H1 (cell line): ENCODE measurements at regions not wholly inside any gene's neighbourhood (a gene's known extent, or its start where the extent isn't known, plus 50 kb on each side); places are given as distances from the start of the nearest gene placed in this dataset.

Experiments
- CTCF ChIA-PET: fragments of 300-600 bp; sonication (Branson Sonifier 250); formaldehyde crosslinking; loops from one replicate; lab custom pipeline; 2021; ENCODE audit not compliant: partially characterized antibody; lab: Charles Lee
- POLR2A ChIA-PET: fragments of 300-600 bp; sonication (Branson Sonifier 250); formaldehyde crosslinking; loops from one replicate; lab custom pipeline; 2021; ENCODE audit warnings: inconsistent platforms; ENCODE audit not compliant: partially characterized antibody; lab: Charles Lee
- DNase-seq, 2 experiments: peaks; one replicate each; pipeline versions ENCODE4 v3.0.0 to v3.0.0-alpha.2; 2010 to 2022; ENCODE audit warnings: low spot score in 2 of 2, low read depth in 1 of 2, mixed read lengths in 1 of 2
- FAIRE-seq: peaks from 2 replicates; lab custom pipeline; 2011; peaks lifted over from hg19 to GRCh38; lab: Jason Lieb, UNC
- H2AFZ ChIP-seq: 2 replicates; pipeline ENCODE4 v1.8.1; 2012; ENCODE audit warnings: low read length, inconsistent platforms
- H2AK5ac ChIP-seq: 2 replicates; pipeline ENCODE4 v1.6.1; 2013; ENCODE audit warnings: low read depth, low read length
- H2BK120ac ChIP-seq: replicated peaks from 2 replicates; pipeline ENCODE3; 2013; ENCODE audit warnings: low read depth, low read length, inconsistent platforms
- H2BK12ac ChIP-seq: 2 replicates; pipeline ENCODE4 v1.6.1; 2013; ENCODE audit warnings: low read depth, low read length
- H2BK15ac ChIP-seq: 2 replicates; pipeline ENCODE4 v1.6.1; 2013; ENCODE audit warnings: low read length
- H2BK20ac ChIP-seq: 2 replicates; pipeline ENCODE4 v1.6.1; 2013; ENCODE audit warnings: low read length
- H2BK5ac ChIP-seq: 2 replicates; pipeline ENCODE4 v1.6.1; 2013; ENCODE audit warnings: low read depth, low read length
- H3K14ac ChIP-seq: 2 replicates; pipeline ENCODE4 v1.6.1; 2013; ENCODE audit warnings: inconsistent platforms; ENCODE audit not compliant: insufficient read length
- H3K18ac ChIP-seq: 2 replicates; pipeline ENCODE4 v1.6.1; 2013; ENCODE audit warnings: low read length; ENCODE audit errors: extremely low read depth
- H3K23ac ChIP-seq: 2 replicates; pipeline ENCODE4 v1.6.1; 2013; ENCODE audit warnings: inconsistent platforms; ENCODE audit not compliant: insufficient read length
- H3K23me2 ChIP-seq: 2 replicates; pipeline ENCODE4 v1.6.1; 2013; ENCODE audit warnings: low read depth, low read length
- H3K27ac ChIP-seq: 2 replicates; pipeline ENCODE4 v1.6.1; 2011; ENCODE audit warnings: low read depth, low read length, inconsistent platforms
- H3K27me3 ChIP-seq, 4 experiments: replicated peaks in 1 of 4; 1 replicate in 1 of 4; 2 replicates in 3 of 4; pipeline versions ENCODE4 v1.6.1 to v1.8.1; 2011 to 2013; ENCODE audit warnings: low read length in 3 of 4, mild to moderate bottlenecking in 3 of 4, inconsistent platforms in 2 of 4, mixed read lengths in 2 of 4, moderate library complexity in 1 of 4; ENCODE audit not compliant: control insufficient read depth in 3 of 4, insufficient read depth in 3 of 4; ENCODE audit errors: extremely low read depth in 1 of 4
- H3K36me3 ChIP-seq, 4 experiments: 2 replicates each; pipeline versions ENCODE4 v1.6.1 to v1.8.1; 2011 to 2013; ENCODE audit warnings: mild to moderate bottlenecking in 4 of 4, low read length in 3 of 4, moderate library complexity in 2 of 4, control low read depth in 1 of 4, inconsistent platforms in 1 of 4; ENCODE audit not compliant: insufficient read depth in 4 of 4, control insufficient read depth in 2 of 4
- H3K4ac ChIP-seq: replicated peaks from 2 replicates; pipeline ENCODE3; 2013; ENCODE audit warnings: low read length, low read depth, mixed read lengths, inconsistent platforms; ENCODE audit not compliant: insufficient read length
- H3K4me1 ChIP-seq, 4 experiments: replicated peaks in 1 of 4; 1 replicate in 1 of 4; 2 replicates in 3 of 4; pipeline versions ENCODE4 v1.6.1 to v1.8.1; 2011 to 2013; ENCODE audit warnings: low read length in 3 of 4, inconsistent platforms in 2 of 4, mixed read lengths in 1 of 4; ENCODE audit not compliant: insufficient read depth in 4 of 4, control insufficient read depth in 3 of 4
- H3K4me2 ChIP-seq, 2 experiments: 2 replicates each; pipeline versions ENCODE4 v1.6.1 to v1.8.1; 2011 to 2013; ENCODE audit warnings: low read depth in 2 of 2, low read length in 2 of 2, control low read depth in 1 of 2, inconsistent platforms in 1 of 2, mild to moderate bottlenecking in 1 of 2; ENCODE audit not compliant: insufficient read depth in 1 of 2
- H3K4me3 ChIP-seq, 4 experiments: fragments of 200-600, 300-600 bp in 1 of 4; sonication (generic), shearing (Covaris generic), sonication (Bioruptor Twin) in 1 of 4; 2 replicates each; pipeline versions ENCODE4 v1.5.1 to v1.8.1; 2011 to 2016; ENCODE audit warnings: low read length in 4 of 4, low read depth in 3 of 4, control low read depth in 2 of 4, inconsistent platforms in 2 of 4, mild to moderate bottlenecking in 2 of 4, mixed read lengths in 1 of 4, moderate library complexity in 1 of 4; ENCODE audit not compliant: insufficient read depth in 2 of 4; ENCODE audit errors: extremely low read depth in 1 of 4
- H3K56ac ChIP-seq: replicated peaks from 2 replicates; pipeline ENCODE3; 2013; ENCODE audit warnings: low read depth, mild to moderate bottlenecking, mixed read lengths, low read length, inconsistent platforms; ENCODE audit not compliant: insufficient read length
- H3K79me1 ChIP-seq: 2 replicates; pipeline ENCODE4 v1.6.1; 2013; ENCODE audit warnings: low read depth, low read length, control low read depth
- H3K79me2 ChIP-seq, 2 experiments: 2 replicates each; pipeline versions ENCODE4 v1.6.1 to v1.8.1; 2012 to 2013; ENCODE audit warnings: low read length in 2 of 2, mild to moderate bottlenecking in 2 of 2, inconsistent platforms in 1 of 2; ENCODE audit not compliant: insufficient read depth in 2 of 2, control insufficient read depth in 1 of 2
- H3K9ac ChIP-seq, 4 experiments: replicated peaks in 1 of 4; 1 replicate in 1 of 4; 2 replicates in 3 of 4; pipeline versions ENCODE4 v1.6.1 to v1.8.1; 2011 to 2013; ENCODE audit warnings: low read depth in 3 of 4, low read length in 3 of 4, control low read depth in 2 of 4, mild to moderate bottlenecking in 2 of 4, moderate library complexity in 2 of 4, inconsistent platforms in 1 of 4; ENCODE audit errors: extremely low read depth in 1 of 4
- H3K9me3 ChIP-seq, 2 experiments: 2 replicates each; pipeline versions ENCODE4 v1.6.1 to v1.8.1; 2012 to 2013; ENCODE audit warnings: mild to moderate bottlenecking in 2 of 2, moderate library complexity in 2 of 2, control low read depth in 1 of 2, inconsistent platforms in 1 of 2, low read depth in 1 of 2, low read length in 1 of 2, mixed read lengths in 1 of 2; ENCODE audit not compliant: insufficient read depth in 2 of 2
- H4K20me1 ChIP-seq, 2 experiments: replicated peaks in 1 of 2; 2 replicates each; pipeline versions ENCODE3 to v1.8.1; 2011 to 2013; ENCODE audit warnings: inconsistent platforms in 2 of 2, low read length in 2 of 2, mild to moderate bottlenecking in 1 of 2; ENCODE audit not compliant: insufficient read depth in 2 of 2, control insufficient read depth in 1 of 2
- H4K5ac ChIP-seq: 2 replicates; pipeline ENCODE4 v1.6.1; 2013; ENCODE audit warnings: low read length, low read depth, mixed read lengths, inconsistent platforms; ENCODE audit not compliant: insufficient read length
- H4K8ac ChIP-seq: 2 replicates; pipeline ENCODE4 v1.8.0; 2013; ENCODE audit warnings: mild to moderate bottlenecking, moderate library complexity, low read length, inconsistent platforms; ENCODE audit not compliant: insufficient read depth; ENCODE audit errors: extremely low read depth
- H4K91ac ChIP-seq: replicated peaks from 2 replicates; pipeline ENCODE3; 2013; ENCODE audit warnings: low read length, mixed read lengths, inconsistent platforms; ENCODE audit not compliant: insufficient read length
- BACH1 ChIP-seq: IDR thresholded peaks from 2 replicates; pipeline ENCODE4 v1.6.1; 2012; ENCODE audit warnings: low read length, improper control_type of control experiment
- CBX8 ChIP-seq: fragments of 300-800, 300-1000 bp; sonication (generic); IDR thresholded peaks from 2 replicates; pipeline ENCODE4 v1.7.1; 2016; ENCODE audit warnings: low read depth, low read length, borderline replicate concordance
- CREB1 ChIP-seq: IDR thresholded peaks from 2 replicates; pipeline ENCODE4 v1.6.1; 2012; ENCODE audit warnings: inconsistent platforms
- KDM4A ChIP-seq: IDR thresholded peaks from one replicate; pipeline ENCODE4 v1.7.1; 2012; ENCODE audit warnings: low read depth, mild to moderate bottlenecking, moderate library complexity, low read length, inconsistent platforms; ENCODE audit not compliant: severe bottlenecking
- KDM5A ChIP-seq: fragments of 200-600 bp; IDR thresholded peaks from 2 replicates; pipeline ENCODE4 v1.7.1; 2012; ENCODE audit warnings: mild to moderate bottlenecking, low read length, inconsistent platforms, mixed read lengths
- POLR2AphosphoS5 ChIP-seq: IDR thresholded peaks from 2 replicates; pipeline ENCODE4 v1.6.1; 2011; ENCODE audit warnings: low read depth, low read length
- RNF2 ChIP-seq: fragments of 200-900, 300-1000 bp; sonication (generic); IDR thresholded peaks from 2 replicates; pipeline ENCODE4 v1.7.1; 2016; ENCODE audit warnings: borderline replicate concordance, low read depth, mild to moderate bottlenecking, antibody characterized with exemption, low read length; ENCODE audit not compliant: poor library complexity, severe bottlenecking; ENCODE audit errors: missing control alignments
- SIN3A ChIP-seq, 2 experiments: IDR thresholded peaks in 1 of 2; conservative IDR thresholded peaks in 1 of 2; 2 replicates each; pipeline ENCODE4 v1.6.1; 2011 to 2012; ENCODE audit warnings: low read length in 2 of 2, improper control_type of control experiment in 1 of 2, low read depth in 1 of 2, mild to moderate bottlenecking in 1 of 2
- SP4 ChIP-seq: IDR thresholded peaks from 2 replicates; pipeline ENCODE4 v1.6.1; 2012; ENCODE audit warnings: low read length, inconsistent platforms
- SUZ12 ChIP-seq: fragments of 200-600 bp; sonication (generic); IDR thresholded peaks from 2 replicates; pipeline ENCODE4 v1.6.1; 2012; ENCODE audit warnings: mild to moderate bottlenecking, inconsistent platforms, low read length, moderate library complexity, mixed read lengths
- TCF12 ChIP-seq: IDR thresholded peaks from 2 replicates; pipeline ENCODE4 v1.6.1; 2011; ENCODE audit warnings: low read depth, mild to moderate bottlenecking, low read length
- TEAD4 ChIP-seq: IDR thresholded peaks from 2 replicates; pipeline ENCODE4 v1.6.1; 2012; ENCODE audit warnings: low read depth, low read length, inconsistent platforms, mixed read lengths
- WGBS, 2 experiments: shearing (Covaris generic) in 1 of 2; methylation state at CpG; one replicate each; pipeline versions ENCODE4 v1.1.6 to v1.1.7; 2013 to 2015; ENCODE audit warnings: low lambda C conversion rate in 2 of 2, mixed read lengths in 2 of 2, inconsistent platforms in 1 of 2, low coverage in 1 of 2, missing lambda C conversion rate in 1 of 2; ENCODE audit not compliant: insufficient replicate concordance in 2 of 2, insufficient coverage in 1 of 2, insufficient read length in 1 of 2; ENCODE audit errors: extremely low coverage in 1 of 2, missing lambda C conversion rate in 1 of 2; 5-methylcytosine and 5-hydroxymethylcytosine counted together
- TF ChIP-seq, protein P1 (sequence below), 3 experiments: IDR thresholded peaks; 1 replicate in 2 of 3; 2 replicates in 1 of 3; pipeline versions ENCODE4 v1.5.1 to v1.6.1; 2011; ENCODE audit warnings: low read length in 3 of 3, mild to moderate bottlenecking in 3 of 3, inconsistent platforms in 2 of 3, low read depth in 1 of 3, moderate library complexity in 1 of 3; ENCODE audit not compliant: insufficient read depth in 1 of 3; ENCODE audit errors: control extremely low read depth in 1 of 3

DNA sequence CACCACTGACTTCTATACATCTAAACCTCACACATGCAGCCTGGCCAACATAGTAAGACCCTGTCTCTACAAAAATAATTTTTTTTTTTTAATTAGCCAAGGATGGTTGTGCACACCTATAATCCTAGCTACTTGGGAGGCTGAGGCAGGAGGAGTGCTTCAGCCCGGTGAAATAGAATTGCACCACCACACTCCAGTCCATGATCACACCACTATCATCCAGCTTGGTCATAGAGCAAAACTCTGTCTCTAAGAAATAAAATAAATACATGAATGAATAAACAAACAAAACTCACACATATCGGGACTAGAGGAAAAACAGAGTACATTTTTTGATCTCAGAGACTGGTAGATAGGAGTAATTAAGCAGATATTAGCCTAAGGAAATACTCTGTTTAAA, 66.6 kb upstream of the PDE5A start:
- H3K4me1 ChIP-seq = no peaks in the 10 kb centered on the region
- H3K27me3 ChIP-seq = no peaks in the 10 kb centered on the region
- H2AFZ ChIP-seq = no peak overlapping the region
- H3K79me2 ChIP-seq = no peaks in the 10 kb centered on the region
- H4K91ac ChIP-seq = no peak overlapping the region
- no peaks in the 10 kb centered on the region for H4K20me1 ChIP-seq
- H3K23ac ChIP-seq = no peak overlapping the region
- H2BK120ac ChIP-seq = no peak overlapping the region
- H2BK15ac ChIP-seq = no peak overlapping the region
- CTCF ChIA-PET = interaction anchor here (0.6 to 1.0 kb wide), 4 partner anchors 10 to 686 kb away, joined by 3 to 5 read pairs (median 4); no protein-coding TSS in a partner anchor
- H3K36me3 ChIP-seq = no peaks in the 10 kb centered on the region; a peak in 2 of 8 replicates
- no peak overlapping the region for H3K4me3 ChIP-seq
- H3K18ac ChIP-seq = no peak overlapping the region
- 90% methylated on average over 2 of the region's 2 CpGs; no CpG with 5 or more reads in 1 of the 2 experiments for WGBS, 2 experiments
- no peak overlapping the region for H3K56ac ChIP-seq
- H3K79me1 ChIP-seq = no peaks in the 10 kb centered on the region
- H3K14ac ChIP-seq = no peak overlapping the region
- DNase-seq (no peak), FAIRE-seq (no peak)
- H2BK20ac ChIP-seq = no peak overlapping the region
- no peak overlapping the region for H3K4ac ChIP-seq
- POLR2A ChIA-PET = no interaction called here
- no peak overlapping the region for H2AK5ac ChIP-seq
- peaks cover 6 to 7% of the 10 kb centered on the region in 2 experiments; a peak in 2 of 4 replicates for H3K9me3 ChIP-seq
- H4K8ac ChIP-seq = no peak overlapping the region
- H3K23me2 ChIP-seq = no peaks in the 10 kb centered on the region
- H2BK5ac ChIP-seq = no peak overlapping the region
- no peak overlapping the region for H2BK12ac ChIP-seq
- H3K4me2 ChIP-seq = no peak overlapping the region
- no peak overlapping the region for H3K9ac ChIP-seq
- no peak overlapping the region for H3K27ac ChIP-seq
- no peak overlapping the region for H4K5ac ChIP-seq
- TF ChIP-seq TEAD4 (no peak), BACH1 (no peak), CBX8 (no peak), CREB1 (no peak), SIN3A (conservative IDR thresholded peaks at IDR 0.05 in 1 of 2, IDR thresholded peaks at IDR 0.05 in 1 of 2; ENCODE audit: low read depth in 1 of 2, low read length in 2 of 2) (no peak), TCF12 (no peak), KDM5A (no peak), SUZ12 (no peak), KDM4A (no peak), RNF2 (no peak), POLR2AphosphoS5 (no peak), SP4 (no peak)
- TF ChIP-seq, protein P1, sequence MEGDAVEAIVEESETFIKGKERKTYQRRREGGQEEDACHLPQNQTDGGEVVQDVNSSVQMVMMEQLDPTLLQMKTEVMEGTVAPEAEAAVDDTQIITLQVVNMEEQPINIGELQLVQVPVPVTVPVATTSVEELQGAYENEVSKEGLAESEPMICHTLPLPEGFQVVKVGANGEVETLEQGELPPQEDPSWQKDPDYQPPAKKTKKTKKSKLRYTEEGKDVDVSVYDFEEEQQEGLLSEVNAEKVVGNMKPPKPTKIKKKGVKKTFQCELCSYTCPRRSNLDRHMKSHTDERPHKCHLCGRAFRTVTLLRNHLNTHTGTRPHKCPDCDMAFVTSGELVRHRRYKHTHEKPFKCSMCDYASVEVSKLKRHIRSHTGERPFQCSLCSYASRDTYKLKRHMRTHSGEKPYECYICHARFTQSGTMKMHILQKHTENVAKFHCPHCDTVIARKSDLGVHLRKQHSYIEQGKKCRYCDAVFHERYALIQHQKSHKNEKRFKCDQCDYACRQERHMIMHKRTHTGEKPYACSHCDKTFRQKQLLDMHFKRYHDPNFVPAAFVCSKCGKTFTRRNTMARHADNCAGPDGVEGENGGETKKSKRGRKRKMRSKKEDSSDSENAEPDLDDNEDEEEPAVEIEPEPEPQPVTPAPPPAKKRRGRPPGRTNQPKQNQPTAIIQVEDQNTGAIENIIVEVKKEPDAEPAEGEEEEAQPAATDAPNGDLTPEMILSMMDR (IDR thresholded peaks at IDR 0.05; ENCODE audit: control extremely low read depth in 1 of 3, insufficient read depth in 1 of 3, low read depth in 1 of 3, low read length in 3 of 3) = no peak
